GM10248 (cell line): ENCODE measurements at regions not wholly inside any gene's neighbourhood (a gene's known extent, or its start where the extent isn't known, plus 50 kb on each side); places are given as distances from the start of the nearest gene placed in this dataset.

ENCODE experiments used
- CTCF ChIA-PET: fragments of 300-600 bp; sonication (Branson Sonifier 250); formaldehyde crosslinking; extraction: SDS; loops from one replicate; lab custom pipeline; 2021; ENCODE audit warnings: antibody characterized with exemption; lab: Yijun Ruan, JAX
- POLR2A ChIA-PET: fragments of 350-650 bp; sonication (Branson Sonifier 250); formaldehyde crosslinking; extraction: SDS; loops from one replicate; lab custom pipeline; 2020; ENCODE audit warnings: antibody characterized with exemption; lab: Yijun Ruan, JAX
- DNase-seq: peaks from one replicate; pipeline ENCODE4 v3.0.0; 2012; ENCODE audit errors: extremely low spot score
- CTCF ChIP-seq: IDR thresholded peaks from 2 replicates; pipeline ENCODE4 v1.5.1; 2012; ENCODE audit warnings: mild to moderate bottlenecking, low read depth; ENCODE audit errors: extremely low read depth, missing control alignments, control extremely low read depth

- ChIA-PET CTCF (no interaction called here), POLR2A (no interaction called here)
- TF ChIP-seq CTCF: no peak
- no peak for DNase-seq
Measured at GRCh38 chr5:8470489-8470888, 601.5 kb downstream of the MTRR start.

GRCh38 chr5:8471581-8471980 is 602.6 kb downstream of the MTRR start:
- POLR2A ChIA-PET: no interaction called here
- CTCF ChIA-PET: no interaction called here
- no peak for DNase-seq
- TF ChIP-seq CTCF: no peak

DNA sequence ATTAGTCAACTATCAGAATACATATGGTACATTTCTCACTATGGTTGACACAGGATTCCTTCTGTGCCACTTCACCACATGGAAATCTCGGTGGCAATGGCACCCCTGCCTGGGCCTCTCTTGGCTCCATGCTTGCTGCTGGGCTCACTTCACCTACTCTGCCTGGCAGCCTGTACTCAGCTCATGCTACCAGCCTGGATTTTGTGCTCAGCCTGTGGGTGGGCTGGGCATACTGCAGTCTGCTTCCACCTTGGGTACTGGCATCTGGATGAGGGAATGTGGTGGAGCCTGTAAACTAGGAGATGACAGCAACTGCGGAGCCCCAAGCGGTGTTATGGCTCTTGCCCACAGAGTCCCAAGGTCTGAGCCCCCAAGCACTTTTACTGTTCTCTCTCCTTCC is 604.1 kb downstream of the MTRR start:
- ChIA-PET POLR2A (no interaction called here), CTCF (no interaction called here)
- DNase-seq: no peak
- no peak for TF ChIP-seq CTCF

GRCh38 chr5:8473827-8474568 is 605.0 kb downstream of the MTRR start:
- DNase-seq: no peak
- CTCF ChIA-PET: no interaction called here
- TF ChIP-seq CTCF: no peak
- POLR2A ChIA-PET: no interaction called here

DNA sequence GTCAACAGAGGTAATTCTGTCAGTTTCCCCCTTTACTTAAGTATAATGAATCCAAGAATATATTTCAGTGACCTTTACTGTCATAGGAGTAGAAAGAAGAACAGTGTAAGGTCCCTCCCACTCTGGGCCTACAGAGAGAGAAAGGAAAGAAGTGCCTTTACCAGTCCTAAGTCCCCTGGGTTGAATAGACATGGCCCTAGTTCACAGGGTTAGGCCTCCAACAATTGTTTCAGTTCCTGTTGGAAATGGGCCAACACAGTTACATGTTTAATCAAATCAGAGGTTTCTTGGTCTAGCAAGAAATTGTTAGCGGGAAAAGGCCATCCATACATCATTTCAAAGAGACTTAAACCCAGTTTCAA is 605.6 kb downstream of the MTRR start:
- ChIA-PET POLR2A (no interaction called here), CTCF (no interaction called here)
- no peak for TF ChIP-seq CTCF
- DNase-seq: no peak

- ChIA-PET POLR2A (no interaction called here), CTCF (no interaction called here)
- TF ChIP-seq CTCF: no peak
- DNase-seq: no peak
Measured at GRCh38 chr5:8478326-8478725, 609.4 kb downstream of the MTRR start.

DNA sequence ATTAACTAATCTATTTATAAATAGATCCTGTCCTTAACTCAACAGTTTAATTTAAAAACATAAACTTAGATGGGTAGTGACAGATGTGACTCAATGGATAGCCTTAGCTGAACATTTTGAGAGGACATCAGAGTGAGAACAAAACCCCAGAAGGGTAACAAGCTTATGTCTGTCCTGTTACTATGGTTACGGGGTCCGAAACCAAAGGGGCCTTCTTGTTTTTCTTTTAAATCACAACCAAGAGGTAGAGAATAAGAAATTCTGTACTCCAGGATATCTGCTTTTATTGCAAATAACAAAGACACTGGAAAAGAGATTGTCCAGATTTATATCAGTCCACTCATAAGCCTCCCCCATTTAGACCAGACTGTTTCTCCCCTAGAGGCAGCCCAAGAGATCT is 612.1 kb downstream of the MTRR start:
- POLR2A ChIA-PET: no interaction called here
- CTCF ChIA-PET: interaction anchor here (1.1 kb wide), 1 partner anchor 16 kb away, joined by 3 read pairs; no protein-coding TSS in a partner anchor
- TF ChIP-seq CTCF: no peak
- no peak for DNase-seq
